Natural killer cell (primary cell): ENCODE measurements at regions not wholly inside any gene's neighbourhood (a gene's known extent, or its start where the extent isn't known, plus 50 kb on each side); places are given as distances from the start of the nearest gene placed in this dataset.

Experiments used
- ATAC-seq, 3 donors: fragments of 150-1000 bp in 2 of 3; fragments of 200-7000 bp in 1 of 3; cut with Tn5 transposase; 1 replicate in 1 of 3; 2 replicates in 2 of 3; pipeline ENCODE4 v1.10.0; 2021; ENCODE audit warnings: mild to moderate bottlenecking in 2 of 3, moderate library complexity in 2 of 3
- DNase-seq, 2 donors: peaks; one replicate each; pipeline versions ENCODE4 v3.0.0 to v3.0.0-alpha.2; 2013 to 2021; ENCODE audit warnings: mixed read lengths in 1 of 2
- H3K27ac ChIP-seq: one replicate; pipeline ENCODE4 v1.5.1; 2013; ENCODE audit warnings: mild to moderate bottlenecking, low read length
- H3K27me3 ChIP-seq: one replicate; pipeline ENCODE4 v1.6.1; 2013; ENCODE audit warnings: low read length; ENCODE audit not compliant: control insufficient read depth, insufficient read depth
- H3K36me3 ChIP-seq: one replicate; pipeline ENCODE4 v1.6.1; 2013; ENCODE audit warnings: low read length; ENCODE audit not compliant: control insufficient read depth, insufficient read depth
- H3K4me1 ChIP-seq: one replicate; pipeline ENCODE4 v1.6.1; 2013; ENCODE audit warnings: low read length; ENCODE audit not compliant: control insufficient read depth, insufficient read depth
- H3K4me3 ChIP-seq: one replicate; pipeline ENCODE4 v1.5.1; 2013; ENCODE audit warnings: low read length
- H3K9me3 ChIP-seq: one replicate; pipeline ENCODE4 v1.6.1; 2013; ENCODE audit warnings: low read length; ENCODE audit not compliant: control insufficient read depth, insufficient read depth
- H3K27ac Mint-ChIP-seq, 2 donors: one replicate each; pipeline ENCODE4 v1.8.0; 2022; ENCODE audit warnings: mild to moderate bottlenecking in 2 of 2, mixed read lengths in 2 of 2, moderate library complexity in 1 of 2
- H3K27me3 Mint-ChIP-seq, 2 donors: one replicate each; pipeline ENCODE4 v1.8.0; 2022; ENCODE audit warnings: low read depth in 2 of 2, mixed read lengths in 2 of 2
- H3K36me3 Mint-ChIP-seq: one replicate; pipeline ENCODE4 v1.8.0; 2022; ENCODE audit warnings: mixed read lengths
- H3K4me1 Mint-ChIP-seq, 2 donors: one replicate each; pipeline ENCODE4 v1.8.0; 2022; ENCODE audit warnings: mixed read lengths in 2 of 2
- H3K4me3 Mint-ChIP-seq: one replicate; pipeline ENCODE4 v1.8.0; 2022; ENCODE audit warnings: mild to moderate bottlenecking, moderate library complexity, mixed read lengths
- H3K9me3 Mint-ChIP-seq, 2 donors: one replicate each; pipeline ENCODE4 v1.8.0; 2022; ENCODE audit warnings: mixed read lengths in 2 of 2
- CTCF ChIP-seq: fragments of 200-600 bp; IDR thresholded peaks from one replicate; pipeline ENCODE4 v1.8.0; 2022; ENCODE audit warnings: antibody characterized with exemption
- WGBS: methylation state at CpG from one replicate; pipeline ENCODE4 v1.1.7; 2013; ENCODE audit warnings: missing lambda C conversion rate; ENCODE audit not compliant: insufficient coverage; 5-methylcytosine and 5-hydroxymethylcytosine counted together
- intact Hi-C: fragments of 100-400 bp; cut with micrococcal nuclease; formaldehyde crosslinking; loops from one replicate; pipeline ENCODE4 v1.14.2; 2022

- Mint-ChIP-seq H3K4me1 (peaks cover 0 to 4% of the 10 kb centered on the region in 2 donors), H3K9me3 (no peaks in the 10 kb centered on the region), H3K4me3 (no peak overlapping the region), H3K36me3 (no peaks in the 10 kb centered on the region), H3K27ac (no peak overlapping the region), H3K27me3 (peaks cover 0 to 2% of the 10 kb centered on the region in 2 donors)
- no peak for TF ChIP-seq CTCF
- Histone ChIP-seq H3K27ac (no peak overlapping the region), H3K9me3 (no peaks in the 10 kb centered on the region), H3K4me3 (no peak overlapping the region), H3K27me3 (no peaks in the 10 kb centered on the region), H3K36me3 (no peaks in the 10 kb centered on the region), H3K4me1 (no peaks in the 10 kb centered on the region)
- intact Hi-C loops = no loop called here
- ATAC-seq = no peak
- no peak for DNase-seq
- 100% methylated on average over 1 of the region's 1 CpG for WGBS
Measured at GRCh38 chr5:34516166-34516565, 140.0 kb upstream of the RAI14 start.

- Histone ChIP-seq H3K4me1 (no peaks in the 10 kb centered on the region), H3K4me3 (no peak overlapping the region), H3K27ac (no peak overlapping the region), H3K9me3 (no peaks in the 10 kb centered on the region), H3K36me3 (no peaks in the 10 kb centered on the region), H3K27me3 (no peaks in the 10 kb centered on the region)
- Mint-ChIP-seq H3K27ac (no peak overlapping the region), H3K4me1 (peaks cover 0 to 4% of the 10 kb centered on the region in 2 donors), H3K9me3 (no peaks in the 10 kb centered on the region), H3K36me3 (no peaks in the 10 kb centered on the region), H3K4me3 (no peak overlapping the region), H3K27me3 (peaks cover 0 to 2% of the 10 kb centered on the region in 2 donors)
- 92% methylated on average over 6 of the region's 6 CpGs for WGBS
- no peak for TF ChIP-seq CTCF
- DNase-seq (no peak), ATAC-seq (no peak)
- intact Hi-C loops = no loop called here
Measured at GRCh38 chr5:34516686-34517085, 139.4 kb upstream of the RAI14 start.

GRCh38 chr5:34517249-34517648 lies 138.9 kb upstream of the RAI14 start:
- Histone ChIP-seq H3K27ac (no peak overlapping the region), H3K4me3 (no peak overlapping the region), H3K9me3 (no peaks in the 10 kb centered on the region), H3K27me3 (no peaks in the 10 kb centered on the region), H3K4me1 (no peaks in the 10 kb centered on the region), H3K36me3 (no peaks in the 10 kb centered on the region)
- no peak overlapping the region for H3K4me3 Mint-ChIP-seq
- peaks cover 0 to 2% of the 10 kb centered on the region in 2 donors for H3K27me3 Mint-ChIP-seq
- H3K36me3 Mint-ChIP-seq = no peaks in the 10 kb centered on the region
- ATAC-seq (no peak), DNase-seq (no peak)
- H3K9me3 Mint-ChIP-seq = no peaks in the 10 kb centered on the region
- WGBS = 41% methylated on average over 2 of the region's 2 CpGs
- H3K27ac Mint-ChIP-seq = no peak overlapping the region
- H3K4me1 Mint-ChIP-seq = peaks cover 0 to 1% of the 10 kb centered on the region in 2 donors
- intact Hi-C loops = no loop called here
- TF ChIP-seq CTCF = no peak

- Mint-ChIP-seq H3K4me1 (peaks cover 11 to 15% of the 10 kb centered on the region in 2 donors), H3K27ac (no peak overlapping the region), H3K9me3 (no peaks in the 10 kb centered on the region), H3K36me3 (no peaks in the 10 kb centered on the region), H3K27me3 (peaks cover 0 to 2% of the 10 kb centered on the region in 2 donors), H3K4me3 (no peak overlapping the region)
- Histone ChIP-seq H3K4me1 (no peaks in the 10 kb centered on the region), H3K27ac (no peak overlapping the region), H3K27me3 (no peaks in the 10 kb centered on the region), H3K9me3 (no peaks in the 10 kb centered on the region), H3K36me3 (no peaks in the 10 kb centered on the region), H3K4me3 (no peak overlapping the region)
- WGBS = 68% methylated on average over 2 of the region's 3 CpGs
- TF ChIP-seq CTCF = no peak
- DNase-seq (no peak), ATAC-seq (no peak)
- intact Hi-C loops = loop anchor here (5.0 kb wide), 1 partner anchor 32 kb away; no protein-coding TSS in a partner anchor
Measured at GRCh38 chr5:34519489-34520220, 136.5 kb upstream of the RAI14 start.
